ENCODE measurements at regions not wholly inside any gene's neighbourhood (a gene's known extent, or its start where the extent isn't known, plus 50 kb on each side); places are given as distances from the start of the nearest gene placed in this dataset.

- TF ChIP-seq, protein P1, sequence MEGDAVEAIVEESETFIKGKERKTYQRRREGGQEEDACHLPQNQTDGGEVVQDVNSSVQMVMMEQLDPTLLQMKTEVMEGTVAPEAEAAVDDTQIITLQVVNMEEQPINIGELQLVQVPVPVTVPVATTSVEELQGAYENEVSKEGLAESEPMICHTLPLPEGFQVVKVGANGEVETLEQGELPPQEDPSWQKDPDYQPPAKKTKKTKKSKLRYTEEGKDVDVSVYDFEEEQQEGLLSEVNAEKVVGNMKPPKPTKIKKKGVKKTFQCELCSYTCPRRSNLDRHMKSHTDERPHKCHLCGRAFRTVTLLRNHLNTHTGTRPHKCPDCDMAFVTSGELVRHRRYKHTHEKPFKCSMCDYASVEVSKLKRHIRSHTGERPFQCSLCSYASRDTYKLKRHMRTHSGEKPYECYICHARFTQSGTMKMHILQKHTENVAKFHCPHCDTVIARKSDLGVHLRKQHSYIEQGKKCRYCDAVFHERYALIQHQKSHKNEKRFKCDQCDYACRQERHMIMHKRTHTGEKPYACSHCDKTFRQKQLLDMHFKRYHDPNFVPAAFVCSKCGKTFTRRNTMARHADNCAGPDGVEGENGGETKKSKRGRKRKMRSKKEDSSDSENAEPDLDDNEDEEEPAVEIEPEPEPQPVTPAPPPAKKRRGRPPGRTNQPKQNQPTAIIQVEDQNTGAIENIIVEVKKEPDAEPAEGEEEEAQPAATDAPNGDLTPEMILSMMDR (IDR thresholded peaks at IDR 0.05) = no peak
- TF ChIP-seq GABPA (IDR thresholded peaks at IDR 0.05; ENCODE audit: low read depth) (no peak), EZH2phosphoT487 (IDR thresholded peaks at IDR 0.05; ENCODE audit: borderline replicate concordance, low read depth) (no peak), TAF1 (IDR thresholded peaks at IDR 0.05; ENCODE audit: borderline replicate concordance, low read depth, low read length) (no peak), POLR2AphosphoS5 (IDR thresholded peaks at IDR 0.05; ENCODE audit: low read depth, low read length) (no peak), PBX3 (IDR thresholded peaks at IDR 0.05) (no peak), RCOR1 (IDR thresholded peaks at IDR 0.05; ENCODE audit: low read length) (no peak), TEAD4 (IDR thresholded peaks at IDR 0.05; ENCODE audit: borderline replicate concordance, insufficient read depth) (no peak)
- TF ChIP-seq, protein P2, sequence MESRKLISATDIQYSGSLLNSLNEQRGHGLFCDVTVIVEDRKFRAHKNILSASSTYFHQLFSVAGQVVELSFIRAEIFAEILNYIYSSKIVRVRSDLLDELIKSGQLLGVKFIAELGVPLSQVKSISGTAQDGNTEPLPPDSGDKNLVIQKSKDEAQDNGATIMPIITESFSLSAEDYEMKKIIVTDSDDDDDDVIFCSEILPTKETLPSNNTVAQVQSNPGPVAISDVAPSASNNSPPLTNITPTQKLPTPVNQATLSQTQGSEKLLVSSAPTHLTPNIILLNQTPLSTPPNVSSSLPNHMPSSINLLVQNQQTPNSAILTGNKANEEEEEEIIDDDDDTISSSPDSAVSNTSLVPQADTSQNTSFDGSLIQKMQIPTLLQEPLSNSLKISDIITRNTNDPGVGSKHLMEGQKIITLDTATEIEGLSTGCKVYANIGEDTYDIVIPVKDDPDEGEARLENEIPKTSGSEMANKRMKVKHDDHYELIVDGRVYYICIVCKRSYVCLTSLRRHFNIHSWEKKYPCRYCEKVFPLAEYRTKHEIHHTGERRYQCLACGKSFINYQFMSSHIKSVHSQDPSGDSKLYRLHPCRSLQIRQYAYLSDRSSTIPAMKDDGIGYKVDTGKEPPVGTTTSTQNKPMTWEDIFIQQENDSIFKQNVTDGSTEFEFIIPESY (IDR thresholded peaks at IDR 0.05; ENCODE audit: borderline replicate concordance, low read depth) = no peak
- TF ChIP-seq, protein P3, sequence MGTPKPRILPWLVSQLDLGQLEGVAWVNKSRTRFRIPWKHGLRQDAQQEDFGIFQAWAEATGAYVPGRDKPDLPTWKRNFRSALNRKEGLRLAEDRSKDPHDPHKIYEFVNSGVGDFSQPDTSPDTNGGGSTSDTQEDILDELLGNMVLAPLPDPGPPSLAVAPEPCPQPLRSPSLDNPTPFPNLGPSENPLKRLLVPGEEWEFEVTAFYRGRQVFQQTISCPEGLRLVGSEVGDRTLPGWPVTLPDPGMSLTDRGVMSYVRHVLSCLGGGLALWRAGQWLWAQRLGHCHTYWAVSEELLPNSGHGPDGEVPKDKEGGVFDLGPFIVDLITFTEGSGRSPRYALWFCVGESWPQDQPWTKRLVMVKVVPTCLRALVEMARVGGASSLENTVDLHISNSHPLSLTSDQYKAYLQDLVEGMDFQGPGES (IDR thresholded peaks at IDR 0.05; ENCODE audit: low read depth, low read length) = no peak
Observed at GRCh38 chr3:127441764-127442163, 148.8 kb downstream of the TPRA1 start.

Data from SK-N-SH (cell line).